GM11168 (cell line): ENCODE measurements at regions not wholly inside any gene's neighbourhood (a gene's known extent, or its start where the extent isn't known, plus 50 kb on each side); places are given as distances from the start of the nearest gene placed in this dataset.

Experiments used
- in situ Hi-C: fragments of 300-500 bp; cut with MboI; formaldehyde crosslinking; loops from one replicate; pipeline ENCODE4 v1.12.0; 2022; ENCODE audit warnings: low sequenced_read_pairs; ENCODE audit not compliant: unreplicated experiment

DNA sequence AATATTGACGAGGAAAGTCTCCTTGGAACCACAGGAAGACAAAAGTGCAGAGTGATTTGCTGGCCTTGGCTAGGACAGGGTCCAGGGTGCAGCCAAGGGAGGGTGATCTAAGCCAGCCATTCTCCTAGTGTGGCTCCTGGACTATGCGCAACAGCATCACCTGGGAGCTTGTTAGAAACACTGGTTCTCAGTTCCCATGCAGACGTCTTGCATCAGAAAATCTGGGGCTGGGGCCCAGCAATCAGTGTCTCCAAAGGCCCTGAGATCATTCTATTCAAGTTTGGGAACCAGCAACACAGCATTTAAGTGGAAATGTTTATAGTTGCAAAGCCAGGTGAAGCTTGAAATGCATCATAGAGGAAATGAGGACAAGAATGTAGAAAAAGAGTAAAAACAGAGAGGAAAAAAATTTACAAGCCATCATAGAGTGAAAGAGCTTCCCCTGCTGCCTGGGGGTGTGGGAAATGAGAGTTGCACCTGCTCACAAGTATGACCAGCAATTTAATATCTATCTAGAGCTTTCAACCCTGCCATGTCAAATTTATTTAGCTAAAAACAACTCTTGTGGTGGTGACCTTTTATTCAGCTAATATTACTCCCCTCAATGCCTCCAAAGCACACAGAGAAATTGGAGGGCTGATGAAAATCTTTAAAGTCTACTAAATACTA is 54.4 kb upstream of the SEC11C start:
- in situ Hi-C loops, result no loop called here

DNA sequence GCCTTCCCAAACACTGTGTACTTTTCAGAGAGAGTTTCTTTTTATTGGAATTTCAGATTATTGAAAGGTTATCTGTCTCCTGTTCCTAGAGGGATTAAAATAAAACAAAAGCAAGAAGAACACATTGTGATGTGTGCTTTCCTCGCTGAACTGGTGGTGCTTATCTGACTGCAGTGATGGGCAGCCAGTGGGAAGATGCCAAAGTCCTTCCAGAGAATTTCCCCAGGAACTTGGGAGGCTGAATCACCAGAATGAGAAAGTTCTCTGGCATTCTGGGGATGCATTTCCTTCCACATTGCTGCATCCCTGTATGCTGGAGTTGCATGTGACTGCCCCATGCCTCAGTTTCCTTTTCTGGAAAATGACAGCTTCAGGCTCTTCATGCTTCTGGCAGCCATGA is 53.9 kb upstream of the SEC11C start:
- in situ Hi-C loops, result no loop called here

DNA sequence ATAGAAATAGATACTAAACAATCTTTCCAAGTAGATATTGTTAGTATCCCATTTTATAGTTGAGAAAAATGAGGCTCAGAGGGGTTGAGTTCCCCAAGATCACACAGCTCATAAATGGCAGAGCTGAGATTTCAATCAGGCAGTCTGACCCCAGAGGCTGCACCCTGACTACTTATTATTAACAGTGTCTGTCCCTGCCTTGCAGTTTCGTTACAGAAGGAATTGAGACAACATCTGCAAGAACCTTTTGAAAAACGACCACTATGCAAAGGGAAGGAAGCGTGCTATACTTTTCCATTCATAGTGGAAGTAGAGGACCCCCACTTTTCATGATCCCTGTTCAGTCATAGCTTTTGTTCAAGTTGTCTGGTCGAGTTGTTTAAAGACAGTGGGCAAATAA is 53.2 kb upstream of the SEC11C start:
- in situ Hi-C loops, result no loop called here

DNA sequence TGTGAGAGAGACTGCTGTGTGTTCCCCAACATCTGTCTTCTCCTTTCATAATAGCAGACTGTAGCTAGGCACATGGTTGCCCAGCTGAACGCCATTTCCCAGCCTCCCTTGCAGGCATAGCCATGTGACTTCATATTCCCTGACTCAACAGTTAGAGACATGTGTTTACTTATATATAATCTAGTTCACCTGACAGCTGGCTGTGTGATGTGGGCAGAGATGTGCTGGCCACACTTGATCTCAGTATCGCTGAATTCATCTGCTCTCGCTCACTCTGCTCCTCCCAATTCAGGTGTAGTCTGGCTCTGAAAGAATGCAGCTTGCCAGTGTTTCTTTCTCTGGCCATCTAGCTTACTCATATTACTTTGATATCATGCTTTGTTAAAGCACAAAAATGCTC is 52.3 kb upstream of the SEC11C start:
- in situ Hi-C loops, result no loop called here
